H9 (cell line): ENCODE measurements at regions not wholly inside any gene's neighbourhood (a gene's known extent, or its start where the extent isn't known, plus 50 kb on each side); places are given as distances from the start of the nearest gene placed in this dataset.

Experiments used
- DNase-seq: peaks from one replicate; pipeline ENCODE4 v3.0.0-alpha.2; 2017
- H2AFZ ChIP-seq: one replicate; pipeline ENCODE4 v1.6.1; 2013; ENCODE audit warnings: mild to moderate bottlenecking, low read length, control low read depth, moderate library complexity
- H2AK5ac ChIP-seq: 2 replicates; pipeline ENCODE4 v1.6.1; 2013; ENCODE audit warnings: low read length, control low read depth, mixed read lengths; ENCODE audit not compliant: insufficient read length
- H2BK120ac ChIP-seq: one replicate; pipeline ENCODE4 v1.6.1; 2013; ENCODE audit warnings: low read depth, mild to moderate bottlenecking, low read length, control low read depth, inconsistent platforms; ENCODE audit not compliant: poor library complexity, severe bottlenecking
- H2BK12ac ChIP-seq: 2 replicates; pipeline ENCODE4 v1.6.1; 2013; ENCODE audit warnings: low read length, control low read depth, mixed read lengths, low read depth; ENCODE audit not compliant: insufficient read length
- H2BK15ac ChIP-seq: 2 replicates; pipeline ENCODE4 v1.6.1; 2013; ENCODE audit warnings: low read depth, low read length, control low read depth
- H2BK20ac ChIP-seq: one replicate; pipeline ENCODE4 v1.6.1; 2013; ENCODE audit warnings: low read depth, mild to moderate bottlenecking, low read length, control low read depth, inconsistent platforms; ENCODE audit not compliant: poor library complexity, severe bottlenecking
- H2BK5ac ChIP-seq: 2 replicates; pipeline ENCODE4 v1.6.1; 2013; ENCODE audit warnings: low read length, control low read depth, mixed read lengths; ENCODE audit not compliant: insufficient read length
- H3K14ac ChIP-seq: 2 replicates; pipeline ENCODE4 v1.6.1; 2013; ENCODE audit warnings: low read length, control low read depth; ENCODE audit not compliant: insufficient read depth
- H3K18ac ChIP-seq: 2 replicates; pipeline ENCODE4 v1.6.1; 2013; ENCODE audit warnings: low read depth, mild to moderate bottlenecking, mixed read lengths, low read length, control low read depth; ENCODE audit not compliant: insufficient read length
- H3K23ac ChIP-seq: 2 replicates; pipeline ENCODE4 v1.6.1; 2013; ENCODE audit warnings: low read length, control low read depth, mixed read lengths, low read depth; ENCODE audit not compliant: insufficient read length
- H3K23me2 ChIP-seq: 2 replicates; pipeline ENCODE4 v1.6.1; 2013; ENCODE audit warnings: low read depth, mild to moderate bottlenecking, mixed read lengths, low read length, control low read depth; ENCODE audit not compliant: insufficient read length, poor library complexity, severe bottlenecking
- H3K27ac ChIP-seq: 2 replicates; pipeline ENCODE4 v1.5.1; 2013; ENCODE audit warnings: low read length, control low read depth, mixed read lengths, low read depth; ENCODE audit not compliant: insufficient read length
- H3K27me3 ChIP-seq: 2 replicates; pipeline ENCODE4 v1.6.1; 2013; ENCODE audit warnings: low read length, control low read depth, inconsistent platforms; ENCODE audit not compliant: insufficient read depth
- H3K4ac ChIP-seq: 2 replicates; pipeline ENCODE4 v1.6.1; 2013; ENCODE audit warnings: low read depth, mild to moderate bottlenecking, control low read depth, inconsistent platforms, low read length, moderate library complexity
- H3K4me1 ChIP-seq: 2 replicates; pipeline ENCODE4 v1.6.1; 2013; ENCODE audit warnings: low read length, control low read depth, inconsistent platforms; ENCODE audit not compliant: insufficient read depth
- H3K4me2 ChIP-seq: 2 replicates; pipeline ENCODE4 v1.6.1; 2013; ENCODE audit warnings: low read length, control low read depth, mixed read lengths; ENCODE audit not compliant: insufficient read length, insufficient read depth
- H3K56ac ChIP-seq: 2 replicates; pipeline ENCODE4 v1.6.1; 2013; ENCODE audit warnings: low read depth, mild to moderate bottlenecking, mixed read lengths, low read length, control low read depth; ENCODE audit not compliant: insufficient read length
- H3K79me1 ChIP-seq: 2 replicates; pipeline ENCODE4 v1.6.1; 2013; ENCODE audit warnings: low read depth, mild to moderate bottlenecking, moderate library complexity, low read length, control low read depth, inconsistent platforms; ENCODE audit not compliant: insufficient read depth, poor library complexity, severe bottlenecking
- H3K79me2 ChIP-seq: 2 replicates; pipeline ENCODE4 v1.6.1; 2013; ENCODE audit warnings: low read length, control low read depth, inconsistent platforms; ENCODE audit not compliant: insufficient read depth
- H3K9ac ChIP-seq: 2 replicates; pipeline ENCODE4 v1.6.1; 2013; ENCODE audit warnings: low read length, control low read depth, mixed read lengths; ENCODE audit not compliant: insufficient read length; ENCODE audit errors: extremely low read depth
- H3K9me3 ChIP-seq: one replicate; pipeline ENCODE4 v1.6.1; 2013; ENCODE audit warnings: low read depth, low read length, inconsistent platforms; ENCODE audit not compliant: control insufficient read depth
- H3T11ph ChIP-seq: one replicate; pipeline ENCODE4 v1.6.1; 2013; ENCODE audit warnings: mild to moderate bottlenecking, low read length, control low read depth, inconsistent platforms
- H4K20me1 ChIP-seq: one replicate; pipeline ENCODE4 v1.6.1; 2013; ENCODE audit not compliant: control insufficient read depth, insufficient read length, insufficient read depth
- H4K5ac ChIP-seq: 2 replicates; pipeline ENCODE4 v1.6.1; 2013; ENCODE audit warnings: low read depth, mild to moderate bottlenecking, mixed read lengths, low read length, control low read depth; ENCODE audit not compliant: insufficient read length
- H4K8ac ChIP-seq: replicated peaks from 2 replicates; pipeline ENCODE4 v1.6.1; 2013; ENCODE audit warnings: low read length, control low read depth, mixed read lengths, low read depth; ENCODE audit not compliant: insufficient read length
- H4K91ac ChIP-seq: 2 replicates; pipeline ENCODE4 v1.6.1; 2013; ENCODE audit warnings: low read depth, mild to moderate bottlenecking, moderate library complexity, mixed read lengths, low read length, control low read depth; ENCODE audit not compliant: insufficient read length
- H3K27ac Mint-ChIP-seq, 3 experiments: 2 replicates in 2 of 3; 3 replicates in 1 of 3; pipeline ENCODE4 v1.8.0; 2020 to 2021; ENCODE audit warnings: mixed read lengths in 3 of 3, mild to moderate bottlenecking in 1 of 3, moderate library complexity in 1 of 3
- H3K27me3 Mint-ChIP-seq: 2 replicates; pipeline ENCODE4 v1.8.0; 2021; ENCODE audit warnings: low read depth, mild to moderate bottlenecking, moderate library complexity, mixed read lengths
- H3K36me3 Mint-ChIP-seq, 3 experiments: 2 replicates in 2 of 3; 3 replicates in 1 of 3; pipeline ENCODE4 v1.8.0; 2020 to 2021; ENCODE audit warnings: low read depth in 3 of 3, mixed read lengths in 3 of 3; ENCODE audit not compliant: insufficient read depth in 1 of 3
- H3K4me1 Mint-ChIP-seq, 2 experiments: 2 replicates each; pipeline ENCODE4 v1.8.0; 2020; ENCODE audit warnings: mixed read lengths in 2 of 2
- H3K4me3 Mint-ChIP-seq, 2 experiments: 2 replicates in 1 of 2; 3 replicates in 1 of 2; pipeline ENCODE4 v1.8.0; 2020 to 2021; ENCODE audit warnings: mild to moderate bottlenecking in 2 of 2, mixed read lengths in 2 of 2, moderate library complexity in 1 of 2
- H3K9me3 Mint-ChIP-seq, 2 experiments: 2 replicates in 1 of 2; 3 replicates in 1 of 2; pipeline ENCODE4 v1.8.0; 2020; ENCODE audit warnings: mild to moderate bottlenecking in 2 of 2, mixed read lengths in 2 of 2, moderate library complexity in 1 of 2
- WGBS: extraction: QIAGEN DNeasy Blood & Tissue Kit; methylation state at CpG from one replicate; pipeline ENCODE4 v1.1.7; 2013; ENCODE audit warnings: missing lambda C conversion rate, low lambda C conversion rate, mixed read lengths; ENCODE audit not compliant: insufficient read length; ENCODE audit errors: extremely low coverage; 5-methylcytosine and 5-hydroxymethylcytosine counted together
- TF ChIP-seq, protein P1 (sequence below): fragments of 200-600 bp; sonication (generic); conservative IDR thresholded peaks from 3 replicates; pipeline ENCODE4 v1.8.0; 2021; ENCODE audit warnings: antibody characterized with exemption, mild to moderate bottlenecking

DNA sequence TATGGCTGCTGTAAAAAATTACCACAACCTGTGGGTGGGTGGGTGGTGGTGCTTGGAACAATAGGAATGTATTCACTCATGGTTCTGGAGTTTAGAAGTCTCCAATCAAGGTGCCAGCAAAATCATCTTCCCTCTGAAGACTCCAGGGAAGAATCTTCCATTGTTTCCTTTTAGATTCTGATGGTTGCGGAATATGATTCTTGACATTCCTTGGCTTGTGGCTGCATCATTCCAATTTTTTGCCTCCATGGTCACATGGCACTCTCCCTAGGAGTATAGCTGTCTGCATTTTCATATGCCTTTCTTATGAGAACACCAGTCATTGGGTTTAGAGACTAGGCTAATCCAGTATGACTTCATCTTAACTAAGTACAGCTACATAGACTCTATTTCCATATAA, 401.0 kb downstream of the HS3ST3B1 start:
- Histone ChIP-seq H3K27me3 (no peaks in the 10 kb centered on the region; the same call in 1 of the 2 replicates), H3K9me3 (no peaks in the 10 kb centered on the region), H2AK5ac (no peak overlapping the region), H4K5ac (no peak overlapping the region), H2BK20ac (no peak overlapping the region), H2AFZ (no peak overlapping the region), H2BK5ac (no peak overlapping the region), H3K23me2 (no peaks in the 10 kb centered on the region), H3T11ph (no peak overlapping the region), H4K8ac (no peak overlapping the region), H2BK12ac (no peak overlapping the region), H2BK120ac (no peak overlapping the region), H3K23ac (no peak overlapping the region), H3K79me2 (no peaks in the 10 kb centered on the region), H3K4me2 (no peak overlapping the region), H3K79me1 (no peaks in the 10 kb centered on the region), H2BK15ac (no peak overlapping the region), H3K9ac (no peak overlapping the region), H4K20me1 (no peaks in the 10 kb centered on the region), H3K56ac (no peak overlapping the region), H3K14ac (no peak overlapping the region), H3K18ac (no peak overlapping the region), H3K4ac (no peak overlapping the region), H4K91ac (no peak overlapping the region), H3K27ac (no peak overlapping the region), H3K4me1 (no peaks in the 10 kb centered on the region; the same call in 1 of the 2 replicates)
- TF ChIP-seq, protein P1, sequence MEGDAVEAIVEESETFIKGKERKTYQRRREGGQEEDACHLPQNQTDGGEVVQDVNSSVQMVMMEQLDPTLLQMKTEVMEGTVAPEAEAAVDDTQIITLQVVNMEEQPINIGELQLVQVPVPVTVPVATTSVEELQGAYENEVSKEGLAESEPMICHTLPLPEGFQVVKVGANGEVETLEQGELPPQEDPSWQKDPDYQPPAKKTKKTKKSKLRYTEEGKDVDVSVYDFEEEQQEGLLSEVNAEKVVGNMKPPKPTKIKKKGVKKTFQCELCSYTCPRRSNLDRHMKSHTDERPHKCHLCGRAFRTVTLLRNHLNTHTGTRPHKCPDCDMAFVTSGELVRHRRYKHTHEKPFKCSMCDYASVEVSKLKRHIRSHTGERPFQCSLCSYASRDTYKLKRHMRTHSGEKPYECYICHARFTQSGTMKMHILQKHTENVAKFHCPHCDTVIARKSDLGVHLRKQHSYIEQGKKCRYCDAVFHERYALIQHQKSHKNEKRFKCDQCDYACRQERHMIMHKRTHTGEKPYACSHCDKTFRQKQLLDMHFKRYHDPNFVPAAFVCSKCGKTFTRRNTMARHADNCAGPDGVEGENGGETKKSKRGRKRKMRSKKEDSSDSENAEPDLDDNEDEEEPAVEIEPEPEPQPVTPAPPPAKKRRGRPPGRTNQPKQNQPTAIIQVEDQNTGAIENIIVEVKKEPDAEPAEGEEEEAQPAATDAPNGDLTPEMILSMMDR, result no peak
- H3K4me3 Mint-ChIP-seq, result no peak overlapping the region
- peaks cover 3% of the 10 kb centered on the region; the same call in 1 of the 2 replicates for H3K27me3 Mint-ChIP-seq
- no peak for DNase-seq
- H3K27ac Mint-ChIP-seq, result no peak overlapping the region
- no CpG with 5 or more reads among the region's 1 CpG for WGBS
- H3K4me1 Mint-ChIP-seq, result peaks cover 29% of the 10 kb centered on the region in 2 experiments
- no peaks in the 10 kb centered on the region for H3K9me3 Mint-ChIP-seq
- peaks cover 0 to 8% (median 0%) of the 10 kb centered on the region in 3 experiments; a peak in 2 of 7 replicates for H3K36me3 Mint-ChIP-seq
